Neural cell (in vitro differentiated cells): ENCODE measurements at regions not wholly inside any gene's neighbourhood (a gene's known extent, or its start where the extent isn't known, plus 50 kb on each side); places are given as distances from the start of the nearest gene placed in this dataset.

Experiments used
- H2AFZ ChIP-seq: fragments of 200-600, 300-800 bp; sonication (generic), shearing (Covaris generic); 2 replicates; pipeline ENCODE4 v1.6.0; 2014; ENCODE audit warnings: low read depth, mild to moderate bottlenecking, antibody characterized with exemption, low read length, moderate library complexity
- H3F3A ChIP-seq: fragments of 200-600 bp; shearing (Covaris generic); 2 replicates; pipeline ENCODE4 v1.6.1; 2016; ENCODE audit warnings: mild to moderate bottlenecking, moderate library complexity, mixed read lengths, antibody characterized with exemption, low read length; ENCODE audit not compliant: insufficient read depth, poor library complexity, severe bottlenecking
- H3K27ac ChIP-seq: fragments of 200-600, 300-800 bp; sonication (generic), shearing (Covaris generic); 2 replicates; pipeline ENCODE4 v1.5.1; 2014; ENCODE audit warnings: mild to moderate bottlenecking, low read length, moderate library complexity
- H3K27me3 ChIP-seq: fragments of 300-800, 200-600 bp; sonication (generic), shearing (Covaris generic); 2 replicates; pipeline ENCODE4 v1.6.0; 2014; ENCODE audit warnings: mild to moderate bottlenecking, low read depth, low read length, moderate library complexity; ENCODE audit not compliant: insufficient read depth
- H3K36me3 ChIP-seq: fragments of 300-800, 200-600 bp; sonication (generic), shearing (Covaris generic); 2 replicates; pipeline ENCODE4 v1.5.1; 2014; ENCODE audit warnings: mild to moderate bottlenecking, antibody characterized with exemption, low read length, moderate library complexity; ENCODE audit not compliant: insufficient read depth
- H3K4me2 ChIP-seq: fragments of 300-800, 200-600 bp; sonication (generic), shearing (Covaris generic); 2 replicates; pipeline ENCODE4 v1.6.0; 2014; ENCODE audit warnings: mild to moderate bottlenecking, low read length
- H3K4me3 ChIP-seq: fragments of 300-800, 200-600 bp; sonication (generic), shearing (Covaris generic); 2 replicates; pipeline ENCODE4 v1.5.1; 2014; ENCODE audit warnings: mild to moderate bottlenecking, low read length, moderate library complexity
- H3K79me2 ChIP-seq: fragments of 200-600 bp; shearing (Covaris generic); replicated peaks from 2 replicates; pipeline ENCODE4 v1.6.0; 2014; ENCODE audit warnings: mild to moderate bottlenecking, low read length, moderate library complexity; ENCODE audit not compliant: insufficient read depth
- H3K9ac ChIP-seq: fragments of 300-800, 200-600 bp; sonication (generic), shearing (Covaris generic); 2 replicates; pipeline ENCODE4 v1.6.1; 2016; ENCODE audit warnings: mild to moderate bottlenecking, low read length, mixed read lengths
- H3K9me2 ChIP-seq: fragments of 200-600 bp; shearing (Covaris generic); 2 replicates; pipeline ENCODE4 v1.6.1; 2016; ENCODE audit warnings: mild to moderate bottlenecking, low read length, mixed read lengths; ENCODE audit not compliant: insufficient read depth
- H3K9me3 ChIP-seq: fragments of 200-600, 300-800 bp; sonication (generic), shearing (Covaris generic); 2 replicates; pipeline ENCODE4 v1.6.1; 2016; ENCODE audit warnings: mild to moderate bottlenecking, mixed run types, low read length, moderate library complexity, mixed read lengths
- H4K20me1 ChIP-seq: fragments of 200-600 bp; shearing (Covaris generic); 2 replicates; pipeline ENCODE4 v1.6.1; 2016; ENCODE audit warnings: mild to moderate bottlenecking, mixed run types; ENCODE audit not compliant: insufficient read depth
- EP300 ChIP-seq: fragments of 450-650 bp; conservative IDR thresholded peaks from 2 replicates; pipeline ENCODE4 v1.6.1; 2014; ENCODE audit warnings: antibody characterized with exemption, mild to moderate bottlenecking, moderate library complexity; ENCODE audit not compliant: poor library complexity, severe bottlenecking
- EZH2 ChIP-seq: fragments of 200-600, 300-800 bp; shearing (Covaris generic), sonication (generic); IDR thresholded peaks from 2 replicates; pipeline ENCODE4 v1.6.1; 2014; ENCODE audit warnings: antibody characterized with exemption, low read length, borderline replicate concordance, mild to moderate bottlenecking; ENCODE audit not compliant: insufficient read depth, poor library complexity, severe bottlenecking
- MXI1 ChIP-seq: fragments of 450-650 bp; conservative IDR thresholded peaks from 2 replicates; pipeline ENCODE4 v1.6.1; 2014; ENCODE audit warnings: antibody characterized with exemption, mild to moderate bottlenecking; ENCODE audit not compliant: poor library complexity, severe bottlenecking
- POLR2AphosphoS5 ChIP-seq: IDR thresholded peaks from 2 replicates; pipeline ENCODE4 v1.6.1; 2012
- RAD21 ChIP-seq: fragments of 450-650 bp; conservative IDR thresholded peaks from 2 replicates; pipeline ENCODE4 v1.6.1; 2014; ENCODE audit warnings: antibody characterized with exemption, mild to moderate bottlenecking, moderate library complexity
- SMC3 ChIP-seq: fragments of 450-650 bp; conservative IDR thresholded peaks from 2 replicates; pipeline ENCODE4 v1.6.1; 2014; ENCODE audit warnings: antibody characterized with exemption, mild to moderate bottlenecking, moderate library complexity; ENCODE audit not compliant: poor library complexity
- TAF1 ChIP-seq: IDR thresholded peaks from 2 replicates; pipeline ENCODE4 v1.6.1; 2012; ENCODE audit warnings: low read depth
- TF ChIP-seq, protein P1 (sequence below): fragments of 450-650 bp; IDR thresholded peaks from 2 replicates; pipeline ENCODE4 v1.5.1; 2014; ENCODE audit warnings: antibody characterized with exemption, mild to moderate bottlenecking, moderate library complexity; ENCODE audit not compliant: poor library complexity, severe bottlenecking
- TF ChIP-seq, protein P2 (sequence below): IDR thresholded peaks from 2 replicates; pipeline ENCODE4 v1.6.1; 2012; ENCODE audit warnings: borderline replicate concordance

DNA sequence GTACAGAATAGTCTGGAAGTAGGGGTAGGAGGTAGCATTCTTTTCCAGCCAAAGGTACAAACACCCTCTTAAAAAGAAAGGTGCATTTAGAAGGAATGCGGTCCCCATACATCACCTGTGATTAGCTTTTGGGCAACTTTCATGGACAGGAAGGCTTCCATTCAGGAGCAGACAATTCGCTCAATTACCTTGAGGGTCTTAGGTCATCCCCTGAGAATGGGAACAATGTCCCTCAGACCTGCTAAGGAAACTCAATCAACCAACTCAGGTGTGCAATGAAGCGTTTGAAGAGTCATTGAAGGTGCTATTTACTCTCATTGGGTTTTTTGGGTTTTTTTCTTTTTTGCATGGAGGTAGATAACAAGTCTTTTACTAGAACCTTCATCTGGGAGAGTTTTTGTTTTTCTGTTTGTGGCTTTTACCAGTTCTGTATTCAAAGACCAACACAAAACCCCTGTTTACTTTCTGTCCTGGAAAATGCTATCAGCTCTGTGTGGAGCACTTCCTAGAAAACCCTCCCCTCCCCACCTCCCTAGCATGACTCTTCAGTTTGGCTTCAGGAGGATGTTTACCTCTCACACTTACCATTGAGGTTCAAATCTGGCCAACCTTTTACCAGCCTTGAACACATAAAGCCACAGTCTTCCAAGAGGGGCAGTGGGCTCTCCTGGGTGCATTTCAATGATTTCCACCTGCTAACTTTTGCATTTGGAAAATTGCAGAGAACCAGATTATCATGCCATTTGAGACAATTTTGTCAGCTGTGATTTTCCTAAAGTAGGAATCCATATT is 271.2 kb upstream of the PRDM1 start:
- H3K27ac ChIP-seq = no peak overlapping the region
- no peaks in the 10 kb centered on the region for H3K9me3 ChIP-seq
- H2AFZ ChIP-seq = no peak overlapping the region
- no peaks in the 10 kb centered on the region for H3K36me3 ChIP-seq
- H3K27me3 ChIP-seq = no peaks in the 10 kb centered on the region
- no peak overlapping the region for H3K4me3 ChIP-seq
- H3K9me2 ChIP-seq = no peaks in the 10 kb centered on the region
- no peak overlapping the region for H3K4me2 ChIP-seq
- H3K79me2 ChIP-seq = no peaks in the 10 kb centered on the region
- H3K9ac ChIP-seq = no peak overlapping the region
- no peaks in the 10 kb centered on the region for H3F3A ChIP-seq
- no peaks in the 10 kb centered on the region for H4K20me1 ChIP-seq
- no peak for TF ChIP-seq EZH2
- TF ChIP-seq RAD21 = no peak
- TF ChIP-seq, protein P1, sequence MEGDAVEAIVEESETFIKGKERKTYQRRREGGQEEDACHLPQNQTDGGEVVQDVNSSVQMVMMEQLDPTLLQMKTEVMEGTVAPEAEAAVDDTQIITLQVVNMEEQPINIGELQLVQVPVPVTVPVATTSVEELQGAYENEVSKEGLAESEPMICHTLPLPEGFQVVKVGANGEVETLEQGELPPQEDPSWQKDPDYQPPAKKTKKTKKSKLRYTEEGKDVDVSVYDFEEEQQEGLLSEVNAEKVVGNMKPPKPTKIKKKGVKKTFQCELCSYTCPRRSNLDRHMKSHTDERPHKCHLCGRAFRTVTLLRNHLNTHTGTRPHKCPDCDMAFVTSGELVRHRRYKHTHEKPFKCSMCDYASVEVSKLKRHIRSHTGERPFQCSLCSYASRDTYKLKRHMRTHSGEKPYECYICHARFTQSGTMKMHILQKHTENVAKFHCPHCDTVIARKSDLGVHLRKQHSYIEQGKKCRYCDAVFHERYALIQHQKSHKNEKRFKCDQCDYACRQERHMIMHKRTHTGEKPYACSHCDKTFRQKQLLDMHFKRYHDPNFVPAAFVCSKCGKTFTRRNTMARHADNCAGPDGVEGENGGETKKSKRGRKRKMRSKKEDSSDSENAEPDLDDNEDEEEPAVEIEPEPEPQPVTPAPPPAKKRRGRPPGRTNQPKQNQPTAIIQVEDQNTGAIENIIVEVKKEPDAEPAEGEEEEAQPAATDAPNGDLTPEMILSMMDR = no peak
- no peak for TF ChIP-seq SMC3
- no peak for TF ChIP-seq TAF1
- TF ChIP-seq POLR2AphosphoS5 = no peak
- TF ChIP-seq, protein P2, sequence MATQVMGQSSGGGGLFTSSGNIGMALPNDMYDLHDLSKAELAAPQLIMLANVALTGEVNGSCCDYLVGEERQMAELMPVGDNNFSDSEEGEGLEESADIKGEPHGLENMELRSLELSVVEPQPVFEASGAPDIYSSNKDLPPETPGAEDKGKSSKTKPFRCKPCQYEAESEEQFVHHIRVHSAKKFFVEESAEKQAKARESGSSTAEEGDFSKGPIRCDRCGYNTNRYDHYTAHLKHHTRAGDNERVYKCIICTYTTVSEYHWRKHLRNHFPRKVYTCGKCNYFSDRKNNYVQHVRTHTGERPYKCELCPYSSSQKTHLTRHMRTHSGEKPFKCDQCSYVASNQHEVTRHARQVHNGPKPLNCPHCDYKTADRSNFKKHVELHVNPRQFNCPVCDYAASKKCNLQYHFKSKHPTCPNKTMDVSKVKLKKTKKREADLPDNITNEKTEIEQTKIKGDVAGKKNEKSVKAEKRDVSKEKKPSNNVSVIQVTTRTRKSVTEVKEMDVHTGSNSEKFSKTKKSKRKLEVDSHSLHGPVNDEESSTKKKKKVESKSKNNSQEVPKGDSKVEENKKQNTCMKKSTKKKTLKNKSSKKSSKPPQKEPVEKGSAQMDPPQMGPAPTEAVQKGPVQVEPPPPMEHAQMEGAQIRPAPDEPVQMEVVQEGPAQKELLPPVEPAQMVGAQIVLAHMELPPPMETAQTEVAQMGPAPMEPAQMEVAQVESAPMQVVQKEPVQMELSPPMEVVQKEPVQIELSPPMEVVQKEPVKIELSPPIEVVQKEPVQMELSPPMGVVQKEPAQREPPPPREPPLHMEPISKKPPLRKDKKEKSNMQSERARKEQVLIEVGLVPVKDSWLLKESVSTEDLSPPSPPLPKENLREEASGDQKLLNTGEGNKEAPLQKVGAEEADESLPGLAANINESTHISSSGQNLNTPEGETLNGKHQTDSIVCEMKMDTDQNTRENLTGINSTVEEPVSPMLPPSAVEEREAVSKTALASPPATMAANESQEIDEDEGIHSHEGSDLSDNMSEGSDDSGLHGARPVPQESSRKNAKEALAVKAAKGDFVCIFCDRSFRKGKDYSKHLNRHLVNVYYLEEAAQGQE = no peak
- no peak for TF ChIP-seq EP300
- no peak for TF ChIP-seq MXI1

- no peak overlapping the region for H2AFZ ChIP-seq
- no peaks in the 10 kb centered on the region for H4K20me1 ChIP-seq
- no peak overlapping the region for H3K27ac ChIP-seq
- no peak for TF ChIP-seq POLR2AphosphoS5
- TF ChIP-seq EP300 = no peak
- no peak for TF ChIP-seq TAF1
- TF ChIP-seq EZH2 = no peak
- TF ChIP-seq, protein P1 = no peak
- no peak for TF ChIP-seq RAD21
- TF ChIP-seq MXI1 = no peak
- TF ChIP-seq SMC3 = no peak
- TF ChIP-seq, protein P2 = no peak
- no peaks in the 10 kb centered on the region for H3K36me3 ChIP-seq
- no peaks in the 10 kb centered on the region for H3K79me2 ChIP-seq
- H3F3A ChIP-seq = no peaks in the 10 kb centered on the region
- no peak overlapping the region for H3K9ac ChIP-seq
- no peak overlapping the region for H3K4me3 ChIP-seq
- H3K4me2 ChIP-seq = no peak overlapping the region
- H3K27me3 ChIP-seq = no peaks in the 10 kb centered on the region
- H3K9me3 ChIP-seq = no peaks in the 10 kb centered on the region
- H3K9me2 ChIP-seq = no peaks in the 10 kb centered on the region
Measured at GRCh38 chr6:105810922-105811482, 275.1 kb upstream of the PRDM1 start.
